ENCODE measurements at regions not wholly inside any gene's neighbourhood (a gene's known extent, or its start where the extent isn't known, plus 50 kb on each side); places are given as distances from the start of the nearest gene placed in this dataset.

DNA sequence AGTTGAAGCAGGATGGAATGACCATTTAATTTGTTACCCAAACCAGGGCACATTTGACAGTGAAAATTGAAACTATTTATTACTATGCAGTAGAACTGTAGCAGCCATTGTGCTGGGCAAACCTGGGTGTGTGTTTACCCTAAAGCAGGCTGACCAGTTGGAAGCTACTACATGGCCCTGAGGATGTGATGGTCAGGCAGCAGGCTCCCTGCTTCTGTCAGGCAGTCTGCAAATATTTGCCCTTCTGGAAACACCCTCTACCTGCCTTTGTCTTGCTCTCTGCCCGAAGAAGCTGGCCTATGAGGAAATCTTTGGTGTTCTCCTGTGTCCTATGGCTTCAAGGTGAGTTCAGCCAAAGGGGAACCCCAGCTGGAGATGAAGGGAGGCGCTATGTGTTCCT is 600.1 kb upstream of the KIRREL3 start:
- no peak for DNase-seq (ENCODE audit: low spot score in 2 of 2)
- Mint-ChIP-seq H3K27ac (no peak overlapping the region), H3K36me3 (no peaks in the 10 kb centered on the region), H3K9me3 (no peaks in the 10 kb centered on the region), H3K4me1 (no peaks in the 10 kb centered on the region), H3K4me3 (no peak overlapping the region)
- no peak for ATAC-seq

DNA sequence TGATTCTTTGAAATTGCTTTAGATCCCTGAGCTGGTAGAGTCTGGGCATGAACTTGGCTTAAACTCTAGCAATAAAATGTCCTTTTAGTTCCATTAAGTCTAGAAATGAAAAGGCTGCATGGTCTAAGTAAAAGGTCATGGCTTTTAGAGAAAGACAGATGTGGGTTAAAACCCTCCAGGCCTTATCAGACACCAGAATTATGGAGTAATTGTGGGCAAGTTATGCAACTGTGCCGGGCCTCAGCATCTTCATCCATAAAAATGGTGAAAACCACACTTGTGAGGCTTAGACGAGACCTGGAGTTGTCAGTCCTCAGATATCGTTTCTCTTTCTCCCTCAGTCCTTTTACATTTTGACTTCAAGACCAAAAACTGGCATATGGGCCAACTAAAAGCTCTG is 597.9 kb upstream of the KIRREL3 start:
- DNase-seq (ENCODE audit: low spot score in 2 of 2) (no peak), ATAC-seq (no peak)
- H3K27ac Mint-ChIP-seq, result no peak overlapping the region
- no peak overlapping the region for H3K4me3 Mint-ChIP-seq
- H3K9me3 Mint-ChIP-seq, result no peaks in the 10 kb centered on the region
- no peaks in the 10 kb centered on the region for H3K4me1 Mint-ChIP-seq
- H3K36me3 Mint-ChIP-seq, result no peaks in the 10 kb centered on the region

DNA sequence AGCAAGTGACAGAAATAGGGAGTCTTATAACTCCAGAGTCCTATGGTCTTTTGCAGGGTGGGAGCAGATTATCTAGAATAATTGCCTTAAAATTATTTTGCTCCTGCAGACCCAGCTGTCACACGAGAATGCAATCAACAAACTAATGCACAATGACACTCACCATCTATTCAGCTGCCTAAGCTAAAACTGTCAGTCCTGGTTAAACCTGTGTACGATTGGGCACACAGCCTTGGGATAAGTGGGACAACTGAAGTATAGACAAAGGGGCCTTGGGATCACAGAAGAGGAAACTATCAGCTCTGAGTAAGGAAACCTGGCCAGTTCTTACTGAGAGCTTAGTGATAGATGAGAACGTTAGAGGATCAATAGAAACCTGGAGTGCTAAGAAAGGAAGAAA is 595.9 kb upstream of the KIRREL3 start:
- ATAC-seq, result no peak
- H3K4me1 Mint-ChIP-seq, result no peaks in the 10 kb centered on the region
- no peak overlapping the region for H3K4me3 Mint-ChIP-seq
- no peaks in the 10 kb centered on the region for H3K9me3 Mint-ChIP-seq
- no peak for DNase-seq (ENCODE audit: low spot score in 2 of 2)
- H3K27ac Mint-ChIP-seq, result no peak overlapping the region
- no peaks in the 10 kb centered on the region for H3K36me3 Mint-ChIP-seq

DNA sequence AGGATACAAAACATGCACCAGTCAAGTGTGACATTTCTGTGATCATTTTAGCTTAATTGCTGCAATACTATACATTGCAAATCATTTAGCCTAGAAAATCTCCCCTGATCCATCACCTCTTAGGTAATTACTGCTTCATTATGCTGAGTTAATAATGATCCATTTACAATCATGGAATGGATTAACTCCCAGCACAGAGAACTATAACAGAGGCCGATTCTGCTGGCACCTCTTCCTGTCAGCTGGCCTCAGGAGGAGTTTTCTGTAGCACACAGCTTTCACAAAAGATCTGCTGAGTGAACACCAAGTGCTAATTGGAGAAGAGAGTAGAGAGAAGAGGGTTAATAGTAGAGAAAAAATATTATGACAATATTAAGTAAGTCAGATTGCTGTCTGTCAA is 591.8 kb upstream of the KIRREL3 start:
- Mint-ChIP-seq H3K4me1 (no peaks in the 10 kb centered on the region), H3K27ac (no peak overlapping the region), H3K36me3 (peaks cover 5% of the 10 kb centered on the region), H3K4me3 (no peak overlapping the region), H3K9me3 (peaks cover 5% of the 10 kb centered on the region)
- DNase-seq (ENCODE audit: low spot score in 2 of 2), result no peak
- no peak for ATAC-seq

DNA sequence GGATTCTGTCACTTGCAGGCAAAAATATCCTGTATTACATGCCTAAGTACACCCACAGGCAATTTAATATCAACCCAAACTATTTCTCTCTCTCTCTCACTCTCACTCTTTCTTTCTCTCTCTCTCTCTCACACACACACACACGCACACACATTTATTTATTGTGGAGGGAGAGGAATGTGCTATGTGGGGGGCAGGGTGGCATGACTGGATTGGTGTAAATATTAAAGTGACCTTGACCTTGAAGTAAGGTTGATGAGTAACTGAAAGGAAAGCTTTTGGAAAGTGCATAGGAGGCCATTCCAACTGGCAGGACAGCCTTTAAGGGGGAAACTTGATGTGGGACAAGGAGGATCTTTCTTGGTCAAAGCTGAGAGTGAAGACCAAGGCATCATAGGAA is 589.7 kb upstream of the KIRREL3 start:
- Mint-ChIP-seq H3K4me3 (no peak overlapping the region), H3K4me1 (no peaks in the 10 kb centered on the region), H3K36me3 (peaks cover 5% of the 10 kb centered on the region), H3K27ac (no peak overlapping the region), H3K9me3 (peaks cover 5% of the 10 kb centered on the region)
- DNase-seq (ENCODE audit: low spot score in 2 of 2), result no peak
- no peak for ATAC-seq

DNA sequence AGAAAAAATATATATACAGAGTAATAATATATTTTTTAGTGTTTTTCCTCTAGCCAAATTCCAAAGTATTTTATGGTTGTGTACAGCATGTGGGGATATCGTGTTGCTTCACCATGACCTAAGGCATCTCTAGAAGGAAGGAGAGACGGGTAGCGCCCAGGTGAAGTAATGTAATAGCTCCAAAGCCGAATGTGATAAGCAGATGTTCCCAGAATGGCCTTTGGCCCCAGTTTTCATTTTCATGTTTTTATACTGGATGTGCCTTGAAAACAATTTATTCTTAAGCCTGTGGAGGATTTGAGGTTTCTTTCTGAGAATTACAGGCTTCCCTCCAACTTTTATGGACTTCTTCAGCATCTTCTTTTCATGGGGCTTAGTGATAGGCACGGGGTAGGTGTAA is 587.9 kb upstream of the KIRREL3 start:
- Mint-ChIP-seq H3K27ac (no peak overlapping the region), H3K4me3 (no peak overlapping the region), H3K9me3 (peaks cover 7% of the 10 kb centered on the region), H3K4me1 (no peaks in the 10 kb centered on the region), H3K36me3 (peaks cover 5% of the 10 kb centered on the region)
- ATAC-seq, result no peak
- DNase-seq (ENCODE audit: low spot score in 2 of 2), result no peak

DNA sequence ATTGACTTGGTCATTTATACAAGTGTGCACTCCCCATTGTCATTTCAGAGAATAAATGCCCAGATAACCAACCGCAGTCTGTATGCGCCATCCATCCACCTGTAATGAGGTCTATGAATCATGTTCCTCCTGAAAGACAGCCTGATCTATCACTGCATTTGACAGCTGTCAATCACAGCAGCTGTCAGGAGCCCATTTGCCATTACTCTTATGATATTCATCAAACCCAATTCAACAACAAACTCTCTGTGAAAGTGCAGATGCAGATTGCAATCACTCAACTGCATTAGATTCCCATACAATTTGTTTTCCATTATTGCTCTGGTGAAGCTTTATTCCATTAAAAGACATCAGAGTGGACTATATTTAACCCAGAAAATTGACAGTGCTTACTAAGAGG is 586.9 kb upstream of the KIRREL3 start:
- no peaks in the 10 kb centered on the region for H3K4me1 Mint-ChIP-seq
- no peak overlapping the region for H3K27ac Mint-ChIP-seq
- ATAC-seq, result no peak
- peaks cover 5% of the 10 kb centered on the region for H3K36me3 Mint-ChIP-seq
- no peak overlapping the region for H3K4me3 Mint-ChIP-seq
- DNase-seq (ENCODE audit: low spot score in 2 of 2), result no peak
- H3K9me3 Mint-ChIP-seq, result peaks cover 10% of the 10 kb centered on the region

DNA sequence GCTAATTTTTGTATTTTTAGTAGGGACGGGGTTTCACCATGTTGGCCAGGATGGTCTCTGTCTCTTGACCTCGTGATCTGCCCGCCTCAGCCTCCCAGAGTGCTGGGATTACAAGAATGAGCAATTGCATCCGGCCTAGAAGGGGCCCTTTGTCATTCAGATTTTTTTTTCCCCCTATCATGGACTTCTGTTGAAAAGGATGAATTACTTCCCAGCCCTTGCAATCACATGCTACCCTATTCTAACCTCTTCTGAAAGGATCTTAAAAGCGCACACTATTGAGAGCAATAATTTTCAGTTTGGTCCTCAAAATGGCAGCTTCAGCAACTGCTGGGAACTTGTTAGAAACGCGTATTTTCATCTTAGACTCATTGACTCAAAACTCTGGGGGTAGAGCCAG is 575.6 kb upstream of the KIRREL3 start:
- Mint-ChIP-seq H3K4me3 (no peak overlapping the region), H3K9me3 (peaks cover 3% of the 10 kb centered on the region), H3K27ac (no peak overlapping the region), H3K4me1 (no peaks in the 10 kb centered on the region), H3K36me3 (no peaks in the 10 kb centered on the region)
- no peak for DNase-seq (ENCODE audit: low spot score in 2 of 2)
- ATAC-seq, result no peak

DNA sequence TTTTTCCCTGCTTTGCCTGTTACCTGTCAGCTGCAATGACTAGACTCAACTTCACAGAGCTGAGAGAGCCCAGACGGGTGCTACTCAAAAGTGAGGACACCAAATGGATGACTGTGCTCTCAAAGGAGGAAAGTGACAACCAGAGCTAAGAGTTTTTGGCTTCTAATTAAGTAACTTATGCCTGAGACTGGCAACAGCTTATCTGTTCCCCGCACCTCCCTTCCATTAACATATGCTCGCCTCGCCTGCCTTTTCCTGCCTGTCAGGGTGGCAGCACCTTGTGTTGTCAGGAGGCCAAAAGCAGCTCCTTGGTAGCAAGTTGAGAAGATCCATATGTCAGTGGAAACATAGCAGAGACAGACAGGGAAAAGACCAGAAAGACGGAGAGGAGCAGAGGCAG is 573.9 kb upstream of the KIRREL3 start:
- no peak for DNase-seq (ENCODE audit: low spot score in 2 of 2)
- Mint-ChIP-seq H3K4me3 (no peak overlapping the region), H3K9me3 (peaks cover 3% of the 10 kb centered on the region), H3K27ac (no peak overlapping the region), H3K36me3 (no peaks in the 10 kb centered on the region), H3K4me1 (no peaks in the 10 kb centered on the region)
- ATAC-seq, result no peak

DNA sequence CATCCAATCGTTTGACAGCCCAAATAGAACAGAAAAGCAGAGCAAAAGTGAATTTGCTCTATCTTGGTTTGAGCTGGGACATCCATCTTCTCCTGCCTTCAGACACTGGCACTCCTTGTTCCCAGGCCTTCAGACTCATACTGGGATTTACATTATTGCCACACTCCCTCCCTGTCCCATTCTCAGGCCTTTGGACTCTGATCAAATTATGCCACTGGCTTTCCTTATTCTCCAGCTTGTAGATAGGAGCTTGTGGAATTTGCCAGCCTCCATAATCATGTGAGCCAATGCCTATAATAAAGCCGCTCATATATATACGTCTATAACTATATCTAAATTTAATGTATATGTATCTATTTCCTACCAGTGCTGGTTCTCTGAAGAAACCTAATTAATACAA is 568.3 kb upstream of the KIRREL3 start:
- no peak overlapping the region for H3K27ac Mint-ChIP-seq
- H3K36me3 Mint-ChIP-seq, result no peaks in the 10 kb centered on the region
- peaks cover 3% of the 10 kb centered on the region for H3K9me3 Mint-ChIP-seq
- H3K4me3 Mint-ChIP-seq, result no peak overlapping the region
- ATAC-seq (no peak), DNase-seq (ENCODE audit: low spot score in 2 of 2) (no peak)
- H3K4me1 Mint-ChIP-seq, result no peaks in the 10 kb centered on the region

DNA sequence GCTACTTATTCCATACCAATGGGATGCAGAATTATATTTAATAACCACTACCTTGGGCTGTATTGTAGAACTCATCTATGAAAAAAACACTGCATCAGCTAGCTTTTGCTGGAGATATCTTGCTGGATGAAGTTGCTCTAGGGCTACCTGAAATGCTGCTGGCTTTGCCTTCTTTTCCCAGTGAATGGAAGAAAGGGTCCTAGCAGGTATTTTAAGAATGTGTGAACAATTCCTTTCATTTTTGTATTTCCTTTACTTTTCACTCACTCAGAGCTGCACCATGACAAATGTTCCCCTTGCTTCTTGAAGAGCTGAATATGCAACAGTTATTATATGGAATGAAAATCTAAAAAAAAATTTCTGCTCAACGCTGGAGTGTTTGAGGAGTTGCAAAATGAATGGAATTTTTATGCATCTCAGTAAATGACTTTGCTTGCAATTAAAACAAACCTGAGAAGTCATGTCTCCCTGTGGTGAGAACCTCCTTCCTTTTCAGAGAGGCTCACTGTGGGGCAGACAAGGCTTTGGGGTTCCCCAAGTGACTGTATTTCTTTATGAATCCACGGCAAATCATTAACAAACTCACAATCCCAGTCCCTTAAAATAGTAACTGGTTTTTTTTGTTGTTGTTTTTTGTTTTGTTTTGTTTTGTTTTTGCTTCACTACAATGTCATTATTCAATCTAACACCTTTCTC is 566.8 kb upstream of the KIRREL3 start:
- Mint-ChIP-seq H3K4me1 (no peaks in the 10 kb centered on the region), H3K36me3 (no peaks in the 10 kb centered on the region), H3K27ac (no peak overlapping the region), H3K9me3 (peaks cover 3% of the 10 kb centered on the region), H3K4me3 (no peak overlapping the region)
- DNase-seq (ENCODE audit: low spot score in 2 of 2) (no peak), ATAC-seq (no peak)

DNA sequence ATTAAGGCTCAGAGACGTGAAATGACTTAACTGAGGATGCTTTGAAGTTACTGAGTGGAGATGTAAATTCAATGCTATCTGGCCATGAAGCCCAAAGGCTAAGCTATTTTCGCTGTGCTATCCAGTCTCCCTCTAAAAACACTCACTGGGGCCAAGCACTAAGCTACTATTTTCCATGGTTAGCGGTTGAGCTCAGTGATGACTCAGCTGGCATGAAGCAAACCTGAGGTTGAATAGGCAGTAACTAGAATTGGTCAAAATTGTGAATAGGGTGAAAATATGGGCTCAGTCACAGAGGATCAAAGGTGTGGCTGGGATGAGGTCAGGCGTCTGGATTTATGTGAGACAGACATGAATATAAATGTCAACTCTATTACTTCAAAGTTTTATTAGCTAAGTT is 564.2 kb upstream of the KIRREL3 start:
- DNase-seq (ENCODE audit: low spot score in 2 of 2) (no peak), ATAC-seq (no peak)
- H3K27ac Mint-ChIP-seq, result no peak overlapping the region
- no peaks in the 10 kb centered on the region for H3K4me1 Mint-ChIP-seq
- no peaks in the 10 kb centered on the region for H3K36me3 Mint-ChIP-seq
- H3K4me3 Mint-ChIP-seq, result no peak overlapping the region
- H3K9me3 Mint-ChIP-seq, result no peaks in the 10 kb centered on the region

DNA sequence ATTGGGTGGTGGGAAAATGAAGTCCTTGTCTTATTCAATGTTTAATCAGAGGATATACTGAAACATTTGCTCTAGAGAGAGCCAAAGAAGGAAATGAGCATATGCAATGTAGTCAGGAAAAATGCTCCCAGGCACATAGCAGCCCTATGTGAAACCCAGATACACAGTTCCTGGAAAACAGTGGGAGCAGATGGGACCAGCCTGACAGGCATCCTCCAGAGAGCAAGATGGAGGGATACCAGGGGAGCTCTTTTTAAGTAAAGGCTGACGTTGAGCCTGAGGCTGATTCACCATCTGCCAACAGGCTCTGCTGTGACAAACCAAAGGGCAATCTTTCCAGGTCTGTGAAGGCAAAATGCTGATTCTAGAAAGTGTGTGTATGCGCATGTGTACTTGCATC is 559.4 kb upstream of the KIRREL3 start:
- Mint-ChIP-seq H3K4me1 (no peaks in the 10 kb centered on the region), H3K9me3 (no peaks in the 10 kb centered on the region), H3K27ac (no peak overlapping the region), H3K36me3 (no peaks in the 10 kb centered on the region), H3K4me3 (no peak overlapping the region)
- no peak for DNase-seq (ENCODE audit: low spot score in 2 of 2)
- no peak for ATAC-seq

DNA sequence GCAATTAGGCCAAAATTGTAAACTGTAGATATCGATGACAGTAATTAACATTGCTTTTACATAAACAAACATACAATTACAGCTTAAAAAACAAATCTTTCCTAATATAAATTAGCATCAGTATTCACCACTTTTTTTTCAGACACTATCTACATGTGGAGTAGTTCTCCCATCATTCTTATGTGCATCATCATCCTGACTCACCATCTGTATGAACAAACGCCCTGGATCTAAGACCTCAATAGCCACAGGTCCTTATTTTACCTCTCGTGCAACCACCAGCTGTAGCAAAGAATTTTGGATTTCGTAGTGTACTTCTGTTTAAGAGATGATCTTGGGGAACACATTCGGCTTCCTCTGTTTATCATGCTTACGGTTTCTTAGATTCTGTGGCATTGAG is 551.9 kb upstream of the KIRREL3 start:
- DNase-seq (ENCODE audit: low spot score in 2 of 2), result no peak
- no peak overlapping the region for H3K27ac Mint-ChIP-seq
- H3K4me1 Mint-ChIP-seq, result no peaks in the 10 kb centered on the region
- H3K4me3 Mint-ChIP-seq, result no peak overlapping the region
- ATAC-seq, result no peak
- peaks cover 9% of the 10 kb centered on the region for H3K9me3 Mint-ChIP-seq
- no peaks in the 10 kb centered on the region for H3K36me3 Mint-ChIP-seq

DNA sequence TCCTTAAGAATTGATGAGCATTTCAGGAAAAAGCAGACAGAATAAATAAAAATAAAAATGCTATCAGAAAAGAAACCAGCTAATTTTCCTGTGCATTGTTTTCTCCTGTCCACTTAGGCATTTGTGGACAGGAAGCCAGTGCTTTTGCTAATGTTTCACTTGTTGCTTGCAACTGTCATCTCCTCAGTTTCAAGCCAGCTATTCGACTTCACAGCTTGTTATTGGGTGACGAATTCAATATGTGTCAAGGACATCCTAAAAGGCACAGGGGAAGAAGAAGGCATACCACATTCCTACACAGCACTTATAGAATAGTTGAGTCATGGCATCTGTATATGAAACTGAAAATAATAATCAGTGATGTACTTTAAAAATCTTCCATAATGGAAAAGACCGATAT is 530.6 kb upstream of the KIRREL3 start:
- ATAC-seq (no peak), DNase-seq (ENCODE audit: low spot score in 2 of 2) (no peak)
- Mint-ChIP-seq H3K27ac (no peak overlapping the region), H3K36me3 (no peaks in the 10 kb centered on the region), H3K4me1 (no peaks in the 10 kb centered on the region), H3K9me3 (peaks cover 2% of the 10 kb centered on the region), H3K4me3 (no peak overlapping the region)

DNA sequence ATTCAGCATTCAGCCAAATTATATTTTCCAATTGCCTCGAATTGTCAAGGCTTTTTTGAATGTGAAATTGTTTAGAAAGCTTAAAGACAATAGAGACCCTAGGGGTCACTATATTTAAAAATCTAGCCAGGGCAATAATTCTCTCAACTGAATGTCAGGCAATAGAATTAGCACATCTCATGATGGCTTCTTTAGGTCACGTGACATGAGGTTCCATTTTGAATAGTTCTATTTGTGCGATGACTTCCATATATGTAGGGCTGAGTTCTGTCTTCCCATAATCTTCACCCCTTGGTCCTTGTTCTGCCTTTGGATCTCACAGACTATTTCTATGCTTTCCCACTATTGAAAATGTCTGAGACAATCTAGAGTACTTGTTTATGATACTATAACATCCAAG is 527.7 kb upstream of the KIRREL3 start:
- DNase-seq (ENCODE audit: low spot score in 2 of 2), result no peak
- Mint-ChIP-seq H3K27ac (no peak overlapping the region), H3K9me3 (peaks cover 2% of the 10 kb centered on the region), H3K36me3 (no peaks in the 10 kb centered on the region), H3K4me1 (no peaks in the 10 kb centered on the region), H3K4me3 (no peak overlapping the region)
- ATAC-seq, result no peak

DNA sequence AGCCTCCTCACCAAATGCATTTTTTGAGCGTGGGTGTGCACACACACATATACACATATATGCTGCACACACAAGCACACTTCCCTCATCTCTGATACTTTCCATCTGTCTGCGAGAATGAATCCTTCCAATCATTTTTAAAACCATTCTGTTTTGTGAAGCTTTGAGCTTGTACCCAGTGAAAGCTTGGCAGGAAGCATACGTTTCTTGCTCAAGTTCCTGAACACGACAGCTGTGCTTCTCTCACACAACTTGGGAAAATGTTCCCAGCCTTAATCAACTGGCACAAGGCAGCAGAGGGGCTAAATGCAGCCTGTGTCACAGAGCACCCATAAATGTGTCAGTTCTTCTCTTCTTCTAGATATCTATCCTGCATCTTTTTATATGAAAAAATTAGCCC is 524.0 kb upstream of the KIRREL3 start:
- peaks cover 5% of the 10 kb centered on the region for H3K9me3 Mint-ChIP-seq
- no peaks in the 10 kb centered on the region for H3K36me3 Mint-ChIP-seq
- DNase-seq (ENCODE audit: low spot score in 2 of 2) (no peak), ATAC-seq (no peak)
- no peak overlapping the region for H3K27ac Mint-ChIP-seq
- no peak overlapping the region for H3K4me3 Mint-ChIP-seq
- H3K4me1 Mint-ChIP-seq, result no peaks in the 10 kb centered on the region
